ENCODE measurements at regions not wholly inside any gene's neighbourhood (a gene's known extent, or its start where the extent isn't known, plus 50 kb on each side); places are given as distances from the start of the nearest gene placed in this dataset.

DNA sequence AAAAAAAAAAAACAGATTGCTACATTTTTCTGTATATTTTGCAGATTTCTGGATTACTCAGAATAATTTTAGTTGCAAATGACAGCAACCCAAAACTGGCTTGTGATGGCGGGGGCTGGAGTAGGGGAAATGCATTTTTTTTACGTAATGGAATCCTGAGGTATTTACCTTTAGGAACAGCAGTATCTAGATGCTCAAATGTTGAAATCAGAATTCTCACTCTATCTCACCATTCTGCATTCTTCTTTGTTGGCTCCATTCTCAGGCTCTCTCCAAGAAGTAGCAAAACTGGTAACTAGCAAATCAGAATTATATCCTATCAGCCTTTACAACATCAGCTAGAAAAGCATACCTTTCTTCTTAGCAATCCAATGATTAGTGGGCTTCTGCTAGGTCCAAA lies 554.3 kb downstream of the PRELID2 start:
- no peak for TF ChIP-seq EZH2phosphoT487 (IDR thresholded peaks at IDR 0.05; ENCODE audit: low read depth)
- TF ChIP-seq, protein P1, sequence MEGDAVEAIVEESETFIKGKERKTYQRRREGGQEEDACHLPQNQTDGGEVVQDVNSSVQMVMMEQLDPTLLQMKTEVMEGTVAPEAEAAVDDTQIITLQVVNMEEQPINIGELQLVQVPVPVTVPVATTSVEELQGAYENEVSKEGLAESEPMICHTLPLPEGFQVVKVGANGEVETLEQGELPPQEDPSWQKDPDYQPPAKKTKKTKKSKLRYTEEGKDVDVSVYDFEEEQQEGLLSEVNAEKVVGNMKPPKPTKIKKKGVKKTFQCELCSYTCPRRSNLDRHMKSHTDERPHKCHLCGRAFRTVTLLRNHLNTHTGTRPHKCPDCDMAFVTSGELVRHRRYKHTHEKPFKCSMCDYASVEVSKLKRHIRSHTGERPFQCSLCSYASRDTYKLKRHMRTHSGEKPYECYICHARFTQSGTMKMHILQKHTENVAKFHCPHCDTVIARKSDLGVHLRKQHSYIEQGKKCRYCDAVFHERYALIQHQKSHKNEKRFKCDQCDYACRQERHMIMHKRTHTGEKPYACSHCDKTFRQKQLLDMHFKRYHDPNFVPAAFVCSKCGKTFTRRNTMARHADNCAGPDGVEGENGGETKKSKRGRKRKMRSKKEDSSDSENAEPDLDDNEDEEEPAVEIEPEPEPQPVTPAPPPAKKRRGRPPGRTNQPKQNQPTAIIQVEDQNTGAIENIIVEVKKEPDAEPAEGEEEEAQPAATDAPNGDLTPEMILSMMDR (IDR thresholded peaks at IDR 0.05; ENCODE audit: low read depth, low read length) = no peak
- H2AFZ ChIP-seq (ENCODE audit: low read depth, low read length) = no peak overlapping the region
- no peaks in the 10 kb centered on the region for H4K20me1 ChIP-seq (ENCODE audit: insufficient read depth, low read length)
- no peak overlapping the region for H3K27ac ChIP-seq (ENCODE audit: low read length)
- no peaks in the 10 kb centered on the region for H3K36me3 ChIP-seq (replicated peaks; ENCODE audit: low read depth, low read length)
- no peak overlapping the region for H3K4me3 ChIP-seq (ENCODE audit: low read length)
- H3K79me2 ChIP-seq (ENCODE audit: low read length) = no peaks in the 10 kb centered on the region
- no peaks in the 10 kb centered on the region for H3K4me1 ChIP-seq (ENCODE audit: low read length)
- H3K4me2 ChIP-seq (ENCODE audit: low read length) = no peak overlapping the region
- H3K27me3 ChIP-seq (ENCODE audit: low read depth, low read length) = no peaks in the 10 kb centered on the region
- H3K9ac ChIP-seq (ENCODE audit: low read length) = no peak overlapping the region
- H3K9me3 ChIP-seq (ENCODE audit: insufficient read depth, low read length) = no peaks in the 10 kb centered on the region

GRCh38 chr5:145280214-145280613 lies 554.9 kb downstream of the PRELID2 start:
- Histone ChIP-seq H3K9ac (ENCODE audit: low read length) (no peak overlapping the region), H4K20me1 (ENCODE audit: insufficient read depth, low read length) (no peaks in the 10 kb centered on the region), H3K4me1 (ENCODE audit: low read length) (no peaks in the 10 kb centered on the region), H2AFZ (ENCODE audit: low read depth, low read length) (no peak overlapping the region), H3K27ac (ENCODE audit: low read length) (no peak overlapping the region), H3K4me2 (ENCODE audit: low read length) (no peak overlapping the region), H3K4me3 (ENCODE audit: low read length) (no peak overlapping the region), H3K9me3 (ENCODE audit: insufficient read depth, low read length) (no peaks in the 10 kb centered on the region), H3K79me2 (ENCODE audit: low read length) (no peaks in the 10 kb centered on the region), H3K36me3 (replicated peaks; ENCODE audit: low read depth, low read length) (no peaks in the 10 kb centered on the region), H3K27me3 (ENCODE audit: low read depth, low read length) (no peaks in the 10 kb centered on the region)
- no peak for TF ChIP-seq EZH2phosphoT487 (IDR thresholded peaks at IDR 0.05; ENCODE audit: low read depth)
- TF ChIP-seq, protein P1 (IDR thresholded peaks at IDR 0.05; ENCODE audit: low read depth, low read length) = no peak

DNA sequence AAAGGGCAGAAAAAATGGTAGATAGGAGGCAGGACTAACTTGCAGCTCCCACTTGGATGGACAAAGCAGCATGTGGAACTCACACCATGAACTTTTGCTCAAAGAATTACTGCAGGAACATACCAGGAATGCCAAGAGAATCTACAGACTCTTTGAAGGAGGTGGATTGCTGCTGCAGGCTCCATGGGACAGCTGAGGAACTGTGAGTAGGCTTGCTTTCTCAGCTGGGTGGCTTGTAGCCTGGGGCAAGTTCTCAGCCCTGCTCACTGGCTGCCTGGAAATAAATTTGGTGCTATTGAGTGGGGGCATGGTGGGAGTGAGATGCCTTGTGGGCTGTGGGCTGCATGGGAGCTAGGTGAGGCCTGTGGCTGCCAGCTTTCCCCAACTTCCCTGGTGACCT lies 574.5 kb downstream of the PRELID2 start:
- Histone ChIP-seq H3K27me3 (ENCODE audit: low read depth, low read length) (no peaks in the 10 kb centered on the region), H3K36me3 (replicated peaks; ENCODE audit: low read depth, low read length) (no peaks in the 10 kb centered on the region), H3K4me3 (ENCODE audit: low read length) (no peak overlapping the region), H4K20me1 (ENCODE audit: insufficient read depth, low read length) (no peaks in the 10 kb centered on the region), H3K79me2 (ENCODE audit: low read length) (no peaks in the 10 kb centered on the region), H3K9me3 (ENCODE audit: insufficient read depth, low read length) (no peaks in the 10 kb centered on the region), H3K27ac (ENCODE audit: low read length) (no peak overlapping the region), H3K4me1 (ENCODE audit: low read length) (no peaks in the 10 kb centered on the region), H3K4me2 (ENCODE audit: low read length) (no peak overlapping the region), H2AFZ (ENCODE audit: low read depth, low read length) (no peak overlapping the region), H3K9ac (ENCODE audit: low read length) (no peak overlapping the region)
- TF ChIP-seq, protein P1 (IDR thresholded peaks at IDR 0.05; ENCODE audit: low read depth, low read length) = no peak
- TF ChIP-seq EZH2phosphoT487 (IDR thresholded peaks at IDR 0.05; ENCODE audit: low read depth) = no peak

DNA sequence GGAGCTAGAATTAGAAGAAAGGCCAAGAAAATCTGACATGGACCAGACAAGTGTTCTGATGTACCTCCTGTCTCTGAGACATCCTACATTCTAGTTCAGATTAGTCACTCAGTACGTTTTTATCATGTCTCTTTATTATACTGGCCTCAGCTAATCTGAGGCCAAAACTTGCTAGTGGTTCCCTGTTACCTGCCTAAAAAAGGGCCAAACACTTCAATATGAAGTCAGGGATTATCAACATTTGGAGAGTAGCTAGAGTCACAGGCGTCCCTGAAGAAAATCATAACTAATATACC lies 587.4 kb downstream of the PRELID2 start:
- H3K27ac ChIP-seq (ENCODE audit: low read length) = no peak overlapping the region

More for the DNA sequence above, 587.4 kb downstream of the PRELID2 start:
- no peaks in the 10 kb centered on the region for H3K27me3 ChIP-seq (ENCODE audit: low read depth, low read length)
- H3K4me1 ChIP-seq (ENCODE audit: low read length) = no peaks in the 10 kb centered on the region
- no peak overlapping the region for H3K4me3 ChIP-seq (ENCODE audit: low read length)
- no peaks in the 10 kb centered on the region for H3K79me2 ChIP-seq (ENCODE audit: low read length)
- no peaks in the 10 kb centered on the region for H3K9me3 ChIP-seq (ENCODE audit: insufficient read depth, low read length)
- no peak overlapping the region for H3K4me2 ChIP-seq (ENCODE audit: low read length)
- no peaks in the 10 kb centered on the region for H3K36me3 ChIP-seq (replicated peaks; ENCODE audit: low read depth, low read length)
- H4K20me1 ChIP-seq (ENCODE audit: insufficient read depth, low read length) = no peaks in the 10 kb centered on the region
- H3K9ac ChIP-seq (ENCODE audit: low read length) = no peak overlapping the region
- no peak overlapping the region for H2AFZ ChIP-seq (ENCODE audit: low read depth, low read length)
- no peak for TF ChIP-seq EZH2phosphoT487 (IDR thresholded peaks at IDR 0.05; ENCODE audit: low read depth)
- TF ChIP-seq, protein P1 (IDR thresholded peaks at IDR 0.05; ENCODE audit: low read depth, low read length) = no peak
